ENCODE measurements at regions not wholly inside any gene's neighbourhood (a gene's known extent, or its start where the extent isn't known, plus 50 kb on each side); places are given as distances from the start of the nearest gene placed in this dataset.

- TF ChIP-seq GABPA (IDR thresholded peaks at IDR 0.05; ENCODE audit: low read depth) = no peak
- no peak for TF ChIP-seq CTCF (IDR thresholded peaks at IDR 0.05 in 2 of 3, conservative IDR thresholded peaks at IDR 0.05 in 1 of 3; ENCODE audit: control insufficient read depth in 2 of 3, extremely low read depth in 1 of 3, insufficient read depth in 1 of 3, low read depth in 3 of 3, low read length in 3 of 3)
- no peak for TF ChIP-seq NFYB (IDR thresholded peaks at IDR 0.05; ENCODE audit: insufficient read depth, low read depth, low read length)
- no peak for TF ChIP-seq POLR2A (IDR thresholded peaks at IDR 0.05; ENCODE audit: low read depth, low read length)
- TF ChIP-seq TARDBP (IDR thresholded peaks at IDR 0.05; ENCODE audit: borderline replicate concordance) = no peak
These were observed 138.8 kb upstream of the MSX1 start for GRCh38 chr4:4720646-4721045.

Data from GM12878 (cell line).